ENCODE measurements at regions not wholly inside any gene's neighbourhood (a gene's known extent, or its start where the extent isn't known, plus 50 kb on each side); places are given as distances from the start of the nearest gene placed in this dataset.

DNA sequence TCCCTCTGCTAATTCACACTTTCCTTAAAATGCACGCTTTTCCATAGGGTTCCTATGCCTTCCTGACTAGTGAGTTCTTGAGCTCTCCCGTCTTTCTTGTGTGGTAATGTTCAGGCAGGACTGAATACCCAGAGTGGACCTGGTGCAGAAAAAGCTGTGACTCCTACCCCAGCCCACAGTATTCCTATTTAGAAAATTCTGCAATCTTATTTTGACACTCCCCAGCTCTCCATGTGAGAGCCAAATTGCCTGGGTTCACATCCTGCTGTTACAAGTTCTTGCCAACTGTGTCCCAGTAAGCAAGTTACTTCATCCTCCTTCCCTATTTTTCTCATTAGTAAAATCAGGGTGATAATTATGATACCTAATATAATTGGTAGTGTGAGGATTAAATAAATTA, 290.8 kb upstream of the SLCO3A1 start:
- H3K4me3 ChIP-seq (ENCODE audit: low read depth, low read length), result no peak overlapping the region
- DNase-seq (ENCODE audit: low read depth), result no peak
- no peak for TF ChIP-seq POLR2A (IDR thresholded peaks at IDR 0.05; ENCODE audit: extremely low read depth, insufficient read length)

DNA sequence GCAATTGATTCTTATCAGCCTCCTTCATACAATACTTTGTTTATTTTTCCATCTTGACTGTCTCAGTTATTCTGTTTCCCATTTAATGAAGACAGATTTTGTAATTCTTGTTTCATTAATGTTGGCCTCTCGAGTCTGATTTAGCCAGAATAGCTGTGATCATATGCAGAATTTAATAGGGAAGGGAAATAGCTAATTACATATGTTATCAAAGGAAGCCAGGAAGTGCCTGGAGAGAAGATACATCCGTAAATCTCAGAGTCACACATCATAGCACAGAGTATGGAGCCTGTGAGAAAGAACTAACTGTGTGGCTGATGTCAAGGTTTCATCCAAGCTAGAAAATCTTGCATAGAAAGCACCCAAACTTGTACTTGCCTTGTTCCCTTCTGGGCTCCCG, 288.9 kb upstream of the SLCO3A1 start:
- TF ChIP-seq, protein P1, sequence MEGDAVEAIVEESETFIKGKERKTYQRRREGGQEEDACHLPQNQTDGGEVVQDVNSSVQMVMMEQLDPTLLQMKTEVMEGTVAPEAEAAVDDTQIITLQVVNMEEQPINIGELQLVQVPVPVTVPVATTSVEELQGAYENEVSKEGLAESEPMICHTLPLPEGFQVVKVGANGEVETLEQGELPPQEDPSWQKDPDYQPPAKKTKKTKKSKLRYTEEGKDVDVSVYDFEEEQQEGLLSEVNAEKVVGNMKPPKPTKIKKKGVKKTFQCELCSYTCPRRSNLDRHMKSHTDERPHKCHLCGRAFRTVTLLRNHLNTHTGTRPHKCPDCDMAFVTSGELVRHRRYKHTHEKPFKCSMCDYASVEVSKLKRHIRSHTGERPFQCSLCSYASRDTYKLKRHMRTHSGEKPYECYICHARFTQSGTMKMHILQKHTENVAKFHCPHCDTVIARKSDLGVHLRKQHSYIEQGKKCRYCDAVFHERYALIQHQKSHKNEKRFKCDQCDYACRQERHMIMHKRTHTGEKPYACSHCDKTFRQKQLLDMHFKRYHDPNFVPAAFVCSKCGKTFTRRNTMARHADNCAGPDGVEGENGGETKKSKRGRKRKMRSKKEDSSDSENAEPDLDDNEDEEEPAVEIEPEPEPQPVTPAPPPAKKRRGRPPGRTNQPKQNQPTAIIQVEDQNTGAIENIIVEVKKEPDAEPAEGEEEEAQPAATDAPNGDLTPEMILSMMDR (IDR thresholded peaks at IDR 0.05; ENCODE audit: low read depth, low read length), result no peak
- TF ChIP-seq, protein P2, sequence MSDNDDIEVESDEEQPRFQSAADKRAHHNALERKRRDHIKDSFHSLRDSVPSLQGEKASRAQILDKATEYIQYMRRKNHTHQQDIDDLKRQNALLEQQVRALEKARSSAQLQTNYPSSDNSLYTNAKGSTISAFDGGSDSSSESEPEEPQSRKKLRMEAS (IDR thresholded peaks at IDR 0.05; ENCODE audit: low read depth, low read length), result no peak
- TF ChIP-seq POLR2A (IDR thresholded peaks at IDR 0.05; ENCODE audit: extremely low read depth, insufficient read length) (no peak), MYC (IDR thresholded peaks at IDR 0.05; ENCODE audit: low read depth, low read length) (no peak)
- no peak overlapping the region for H3K4me3 ChIP-seq (ENCODE audit: low read depth, low read length)
- no peak for DNase-seq (ENCODE audit: low read depth)

DNA sequence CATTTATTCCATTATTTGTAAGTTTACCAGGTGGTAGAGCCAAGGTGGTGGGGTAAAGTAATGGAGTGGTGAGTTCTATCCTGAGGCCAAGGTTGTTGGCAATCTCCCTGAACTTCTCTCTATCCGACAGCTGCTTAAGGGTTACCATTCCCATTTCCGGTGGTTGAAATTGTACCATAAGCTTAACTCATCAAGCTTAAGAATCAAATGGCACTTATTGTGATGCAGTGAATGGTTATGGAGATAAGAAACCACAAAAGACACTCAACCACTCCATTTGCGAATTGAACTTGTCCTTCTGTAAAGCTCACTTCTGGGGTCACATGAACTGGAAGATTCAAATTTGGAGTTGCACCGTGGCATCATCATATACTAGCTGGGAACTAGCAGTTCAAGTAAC, 287.4 kb upstream of the SLCO3A1 start:
- no peak overlapping the region for H3K4me3 ChIP-seq (ENCODE audit: low read depth, low read length)
- peak; percentile 35 for DNase-seq (ENCODE audit: low read depth)
- no peak for TF ChIP-seq MYC (IDR thresholded peaks at IDR 0.05; ENCODE audit: low read depth, low read length)
- TF ChIP-seq, protein P2 (IDR thresholded peaks at IDR 0.05; ENCODE audit: low read depth, low read length), result no peak
- no peak for TF ChIP-seq POLR2A (IDR thresholded peaks at IDR 0.05; ENCODE audit: extremely low read depth, insufficient read length)
- TF ChIP-seq, protein P1 (IDR thresholded peaks at IDR 0.05; ENCODE audit: low read depth, low read length), result no peak

DNA sequence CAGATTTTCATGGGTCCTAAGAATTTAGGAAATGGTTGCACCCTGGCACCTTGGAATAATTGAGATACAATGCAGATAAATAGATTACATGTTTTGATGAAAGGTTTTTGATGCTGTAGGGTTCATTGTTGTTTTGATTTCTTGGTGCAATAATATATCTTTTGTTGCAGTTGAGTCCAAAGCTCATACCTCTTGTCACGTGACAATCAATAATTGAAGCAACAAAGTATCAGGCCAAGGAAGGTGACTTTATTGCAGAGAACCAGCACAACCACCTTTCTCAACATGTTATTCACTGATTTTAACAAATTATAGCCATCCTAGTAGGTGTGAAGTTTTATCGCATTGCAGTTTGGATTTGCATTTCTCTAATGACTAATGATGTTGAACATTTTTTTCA, 285.5 kb upstream of the SLCO3A1 start:
- TF ChIP-seq MYC (IDR thresholded peaks at IDR 0.05; ENCODE audit: low read depth, low read length), result no peak
- TF ChIP-seq, protein P1 (IDR thresholded peaks at IDR 0.05; ENCODE audit: low read depth, low read length), result no peak
- TF ChIP-seq, protein P2 (IDR thresholded peaks at IDR 0.05; ENCODE audit: low read depth, low read length), result no peak
- no peak for TF ChIP-seq POLR2A (IDR thresholded peaks at IDR 0.05; ENCODE audit: extremely low read depth, insufficient read length)
- H3K4me3 ChIP-seq (ENCODE audit: low read depth, low read length), result no peak overlapping the region
- no peak for DNase-seq (ENCODE audit: low read depth)

DNA sequence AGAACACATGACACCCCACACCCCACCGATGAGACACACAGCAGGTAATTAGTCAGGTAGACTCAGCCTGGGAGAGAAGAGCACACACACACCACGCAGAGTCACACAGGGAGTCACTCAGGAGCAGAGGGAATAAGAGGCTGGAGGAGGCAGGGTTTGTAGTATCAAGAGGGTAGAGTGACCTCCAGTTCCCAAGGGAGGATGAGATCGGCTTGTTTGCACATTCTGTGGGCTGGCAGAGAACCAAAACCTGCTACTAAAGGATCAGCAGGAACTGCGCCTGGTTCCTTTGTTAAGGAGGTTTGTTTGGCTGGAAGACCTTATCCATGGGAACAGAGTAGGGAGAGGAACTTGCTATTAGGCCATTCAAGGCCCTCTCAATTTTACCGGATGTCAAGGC, 281.4 kb upstream of the SLCO3A1 start:
- H3K4me3 ChIP-seq (ENCODE audit: low read depth, low read length), result no peak overlapping the region
- DNase-seq (ENCODE audit: low read depth), result peak; percentile 23
- TF ChIP-seq, protein P1 (IDR thresholded peaks at IDR 0.05; ENCODE audit: low read depth, low read length), result no peak
- no peak for TF ChIP-seq MYC (IDR thresholded peaks at IDR 0.05; ENCODE audit: low read depth, low read length)
- TF ChIP-seq, protein P2 (IDR thresholded peaks at IDR 0.05; ENCODE audit: low read depth, low read length), result no peak
- TF ChIP-seq POLR2A (IDR thresholded peaks at IDR 0.05; ENCODE audit: extremely low read depth, insufficient read length), result no peak

DNA sequence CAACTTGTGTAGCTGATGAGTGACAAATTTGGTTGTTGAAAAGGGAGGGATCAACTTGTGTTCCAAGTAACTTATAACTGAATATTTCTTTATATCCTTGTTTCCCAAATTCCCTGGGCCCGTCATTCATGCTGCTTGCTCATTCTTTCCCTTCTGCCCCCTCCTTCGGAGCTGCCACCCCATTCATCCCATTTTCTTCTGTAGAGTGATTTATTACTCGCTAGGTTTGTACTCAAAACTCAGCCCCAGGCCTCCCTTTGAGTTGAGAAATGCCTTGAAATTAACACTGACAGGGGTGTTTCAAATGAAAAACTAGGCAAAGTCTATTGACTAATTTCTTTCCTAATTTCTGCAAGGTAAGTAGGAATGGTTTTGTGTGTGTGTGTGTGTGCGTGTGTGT, 277.4 kb upstream of the SLCO3A1 start:
- no peak for DNase-seq (ENCODE audit: low read depth)
- TF ChIP-seq, protein P2 (IDR thresholded peaks at IDR 0.05; ENCODE audit: low read depth, low read length), result no peak
- TF ChIP-seq POLR2A (IDR thresholded peaks at IDR 0.05; ENCODE audit: extremely low read depth, insufficient read length) (no peak), MYC (IDR thresholded peaks at IDR 0.05; ENCODE audit: low read depth, low read length) (no peak)
- TF ChIP-seq, protein P1 (IDR thresholded peaks at IDR 0.05; ENCODE audit: low read depth, low read length), result no peak
- H3K4me3 ChIP-seq (ENCODE audit: low read depth, low read length), result no peak overlapping the region

Measured in NB4 (cell line).